HEK293T (cell line): ENCODE measurements at regions not wholly inside any gene's neighbourhood (a gene's known extent, or its start where the extent isn't known, plus 50 kb on each side); places are given as distances from the start of the nearest gene placed in this dataset.

ENCODE experiments used
- CTCF ChIA-PET: fragments of 350-600 bp; formaldehyde crosslinking; extraction: SDS; loops from one replicate; lab custom pipeline; 2021; ENCODE audit warnings: antibody characterized with exemption, inconsistent platforms; lab: Yijun Ruan, JAX
- POLR2A ChIA-PET: fragments of 350-600 bp; formaldehyde crosslinking; extraction: SDS; loops from one replicate; lab custom pipeline; 2020; ENCODE audit warnings: antibody characterized with exemption, inconsistent platforms; lab: Yijun Ruan, JAX
- DNase-seq: peaks from one replicate; pipeline ENCODE4 v3.0.0; 2012; ENCODE audit warnings: mixed read lengths; ENCODE audit errors: extremely low spot score
- ARNT ChIP-seq: fragments of 450-650 bp; IDR thresholded peaks from 2 replicates; pipeline ENCODE4 v1.6.1; 2017; ENCODE audit warnings: mild to moderate bottlenecking
- BHLHE40 ChIP-seq: fragments of 450-650 bp; IDR thresholded peaks from 2 replicates; pipeline ENCODE4 v1.6.1; 2016; ENCODE audit warnings: mild to moderate bottlenecking, moderate library complexity, borderline replicate concordance
- CTBP1 ChIP-seq: fragments of 450-650 bp; IDR thresholded peaks from 2 replicates; pipeline ENCODE4 v1.6.1; 2016; ENCODE audit warnings: borderline replicate concordance
- ELF4 ChIP-seq: fragments of 450-650 bp; IDR thresholded peaks from 2 replicates; pipeline ENCODE4 v1.6.1; 2017; ENCODE audit warnings: antibody characterized with exemption
- FOXA1 ChIP-seq: fragments of 450-650 bp; IDR thresholded peaks from 2 replicates; pipeline ENCODE4 v1.6.1; 2016; ENCODE audit warnings: mild to moderate bottlenecking
- FOXK2 ChIP-seq: fragments of 450-650 bp; IDR thresholded peaks from 2 replicates; pipeline ENCODE4 v1.6.1; 2016; ENCODE audit warnings: mild to moderate bottlenecking
- FOXM1 ChIP-seq: fragments of 450-650 bp; IDR thresholded peaks from 2 replicates; pipeline ENCODE4 v1.6.1; 2017; ENCODE audit warnings: mild to moderate bottlenecking, borderline replicate concordance
- HDGF ChIP-seq: fragments of 450-650 bp; IDR thresholded peaks from 2 replicates; pipeline ENCODE4 v1.6.1; 2017; ENCODE audit warnings: antibody characterized with exemption, borderline replicate concordance
- L3MBTL2 ChIP-seq: fragments of 450-650 bp; conservative IDR thresholded peaks from 2 replicates; pipeline ENCODE4 v1.6.1; 2016; ENCODE audit warnings: mild to moderate bottlenecking
- LEF1 ChIP-seq: fragments of 450-650 bp; IDR thresholded peaks from 2 replicates; pipeline ENCODE4 v1.6.1; 2017; ENCODE audit warnings: mild to moderate bottlenecking, borderline replicate concordance
- NFRKB ChIP-seq: fragments of 450-650 bp; IDR thresholded peaks from 2 replicates; pipeline ENCODE4 v1.6.1; 2016; ENCODE audit warnings: mild to moderate bottlenecking, moderate library complexity
- SP1 ChIP-seq: fragments of 450-650 bp; IDR thresholded peaks from 2 replicates; pipeline ENCODE4 v1.6.1; 2017
- SUZ12 ChIP-seq: fragments of 450-650 bp; IDR thresholded peaks from 2 replicates; pipeline ENCODE4 v1.6.1; 2016; ENCODE audit warnings: mild to moderate bottlenecking
- TARDBP ChIP-seq: fragments of 450-650 bp; IDR thresholded peaks from 2 replicates; pipeline ENCODE4 v1.6.1; 2016
- ZNF384 ChIP-seq: fragments of 450-650 bp; IDR thresholded peaks from 2 replicates; pipeline ENCODE4 v1.6.1; 2016
- TF ChIP-seq, protein P1 (sequence below): fragments of 450-650 bp; IDR thresholded peaks from 2 replicates; pipeline ENCODE4 v1.6.1; 2016

DNA sequence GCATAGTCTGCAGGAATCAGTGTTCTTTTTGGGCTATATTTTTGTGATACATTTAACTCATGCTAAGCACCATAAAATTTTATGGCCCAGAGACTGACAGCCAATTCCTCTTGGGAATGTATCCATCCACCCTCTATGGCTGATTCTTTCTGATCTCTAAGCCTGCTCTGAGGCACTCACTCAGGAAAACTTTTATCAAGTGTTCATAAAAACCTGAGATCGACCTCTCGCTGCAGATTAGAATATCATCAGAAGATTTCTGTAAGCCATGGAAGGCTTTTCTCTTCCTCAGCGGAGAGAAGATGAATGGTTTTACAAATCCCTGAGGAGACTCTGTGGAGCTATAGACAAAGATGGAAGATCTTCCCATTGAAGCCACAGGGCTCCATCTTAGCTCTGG lies 489.8 kb upstream of the GHITM start:
- no peak for TF ChIP-seq NFRKB
- TF ChIP-seq FOXA1, result no peak
- TF ChIP-seq SUZ12, result no peak
- no peak for TF ChIP-seq FOXK2
- TF ChIP-seq ELF4, result no peak
- TF ChIP-seq, protein P1, sequence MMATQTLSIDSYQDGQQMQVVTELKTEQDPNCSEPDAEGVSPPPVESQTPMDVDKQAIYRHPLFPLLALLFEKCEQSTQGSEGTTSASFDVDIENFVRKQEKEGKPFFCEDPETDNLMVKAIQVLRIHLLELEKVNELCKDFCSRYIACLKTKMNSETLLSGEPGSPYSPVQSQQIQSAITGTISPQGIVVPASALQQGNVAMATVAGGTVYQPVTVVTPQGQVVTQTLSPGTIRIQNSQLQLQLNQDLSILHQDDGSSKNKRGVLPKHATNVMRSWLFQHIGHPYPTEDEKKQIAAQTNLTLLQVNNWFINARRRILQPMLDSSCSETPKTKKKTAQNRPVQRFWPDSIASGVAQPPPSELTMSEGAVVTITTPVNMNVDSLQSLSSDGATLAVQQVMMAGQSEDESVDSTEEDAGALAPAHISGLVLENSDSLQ, result no peak
- no peak for TF ChIP-seq SP1
- TF ChIP-seq HDGF, result no peak
- TF ChIP-seq ARNT, result no peak
- no peak for TF ChIP-seq CTBP1
- no peak for TF ChIP-seq BHLHE40
- TF ChIP-seq FOXM1, result no peak
- ChIA-PET CTCF (interaction anchor here (0.6 kb wide), 1 partner anchor 17 kb away, joined by 3 read pairs; no protein-coding TSS in a partner anchor), POLR2A (no interaction called here)
- no peak for DNase-seq

DNA sequence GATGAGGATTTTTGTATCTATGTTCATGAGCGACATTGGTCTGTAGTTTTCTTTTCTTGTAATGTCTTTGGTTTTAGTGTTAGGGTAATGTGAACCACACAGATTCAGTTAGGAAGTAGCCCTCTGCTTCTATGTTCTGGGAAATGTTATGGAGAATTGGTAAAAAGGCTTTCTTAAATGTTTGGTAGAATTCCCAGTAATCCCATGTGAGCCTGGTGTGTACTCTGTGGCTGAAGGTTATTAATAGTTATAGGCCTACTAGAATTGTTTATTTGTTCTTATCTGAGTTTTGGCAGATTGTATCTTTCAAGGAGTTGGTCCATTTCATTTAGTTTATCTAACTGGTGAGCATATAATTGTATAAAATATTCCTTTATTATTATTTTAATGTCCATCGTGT lies 484.6 kb upstream of the GHITM start:
- ChIA-PET CTCF (no interaction called here), POLR2A (no interaction called here)
- TF ChIP-seq CTBP1 (no peak), ZNF384 (no peak), FOXM1 (no peak), L3MBTL2 (no peak), TARDBP (no peak), NFRKB (no peak), FOXA1 (no peak), BHLHE40 (no peak), SP1 (no peak)
- DNase-seq, result no peak

DNA sequence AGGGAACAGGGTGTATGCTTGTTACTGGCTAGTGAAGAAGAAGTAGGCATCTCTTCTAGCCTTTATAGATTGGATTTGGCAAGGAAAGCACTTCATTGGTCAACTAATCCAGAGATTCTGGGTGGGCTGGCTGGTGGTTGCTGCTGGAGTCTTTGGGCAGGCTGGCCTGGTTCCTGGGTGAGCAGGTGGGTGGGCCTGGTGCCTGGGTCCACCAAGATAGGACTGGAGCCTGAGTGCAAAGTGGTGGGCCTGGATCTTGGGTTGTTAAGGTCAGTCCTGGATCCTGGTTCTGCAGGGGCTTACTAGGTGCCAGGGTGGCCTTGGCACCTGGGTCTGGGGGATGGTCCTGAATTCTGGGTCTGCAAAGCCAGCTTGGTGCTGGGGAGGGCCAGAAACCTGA lies 482.4 kb upstream of the GHITM start:
- TF ChIP-seq LEF1, result no peak
- TF ChIP-seq FOXK2, result no peak
- no peak for TF ChIP-seq NFRKB
- POLR2A ChIA-PET, result no interaction called here
- CTCF ChIA-PET, result no interaction called here
- no peak for DNase-seq

DNA sequence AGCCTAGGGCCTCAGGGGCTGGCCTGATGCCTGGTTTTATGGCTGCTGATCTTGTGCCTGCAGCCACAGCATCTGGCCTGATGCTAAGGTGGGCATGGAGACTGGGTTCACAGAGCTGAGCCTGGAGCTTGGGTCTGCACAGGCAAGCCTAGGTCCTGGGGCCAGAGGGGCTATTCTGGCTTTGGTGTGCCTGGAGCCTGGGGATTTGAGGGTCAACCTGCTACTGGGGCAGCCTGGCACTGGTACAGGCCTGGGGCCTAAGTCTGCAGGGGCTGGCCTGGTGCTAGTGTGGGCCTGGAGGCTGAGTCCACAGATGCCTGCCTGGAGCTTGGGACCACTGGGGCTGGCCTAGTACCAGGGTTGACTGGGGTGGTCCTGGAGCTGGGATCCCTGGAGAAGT lies 481.8 kb upstream of the GHITM start:
- DNase-seq, result no peak
- ChIA-PET POLR2A (no interaction called here), CTCF (no interaction called here)
- TF ChIP-seq TARDBP, result no peak
- no peak for TF ChIP-seq CTBP1

DNA sequence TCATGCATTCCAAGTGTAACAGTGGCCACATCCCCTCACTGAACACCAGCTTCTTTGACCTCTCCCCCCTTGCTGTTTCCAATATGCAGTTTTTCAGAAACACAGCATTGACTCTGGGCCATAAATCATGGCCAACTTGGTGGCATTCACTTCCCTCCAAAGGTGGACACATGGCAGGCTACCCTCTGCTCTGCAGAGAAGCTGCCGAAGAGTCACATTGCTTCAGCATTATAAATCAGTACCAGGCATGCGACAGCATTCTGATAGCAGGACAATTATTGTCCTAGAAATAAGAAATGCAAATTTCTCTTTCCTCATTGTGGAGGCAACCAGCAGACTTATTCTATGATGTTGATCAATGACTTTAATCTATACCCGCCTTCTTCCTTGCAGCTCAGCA lies 475.4 kb upstream of the GHITM start:
- ChIA-PET CTCF (interaction anchor here (0.6 kb wide), 1 partner anchor 1544 kb away, joined by 3 read pairs; no protein-coding TSS in a partner anchor), POLR2A (no interaction called here)
- TF ChIP-seq NFRKB (no peak), SP1 (no peak), FOXM1 (no peak), L3MBTL2 (no peak), ARNT (no peak), CTBP1 (no peak)
- no peak for DNase-seq

DNA sequence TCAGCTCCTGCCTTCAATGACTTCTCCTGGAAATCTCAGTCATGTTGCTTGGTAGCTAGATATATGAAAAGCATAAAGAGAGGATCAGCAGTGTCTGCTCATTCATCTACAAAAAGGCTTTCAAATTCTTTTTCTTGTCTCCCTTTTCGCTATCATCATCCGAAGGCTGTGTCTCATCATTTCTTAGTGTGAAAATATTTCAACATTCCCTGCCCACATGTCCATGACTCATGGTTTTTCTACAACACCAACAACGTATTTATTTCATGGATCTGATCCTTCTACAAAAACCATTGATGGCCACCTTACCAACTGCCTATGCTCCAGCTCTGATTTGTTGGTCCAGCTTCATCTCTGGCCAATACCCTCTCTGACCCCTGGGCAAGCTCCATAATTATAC lies 472.5 kb upstream of the GHITM start:
- DNase-seq, result no peak
- POLR2A ChIA-PET, result no interaction called here

DNA sequence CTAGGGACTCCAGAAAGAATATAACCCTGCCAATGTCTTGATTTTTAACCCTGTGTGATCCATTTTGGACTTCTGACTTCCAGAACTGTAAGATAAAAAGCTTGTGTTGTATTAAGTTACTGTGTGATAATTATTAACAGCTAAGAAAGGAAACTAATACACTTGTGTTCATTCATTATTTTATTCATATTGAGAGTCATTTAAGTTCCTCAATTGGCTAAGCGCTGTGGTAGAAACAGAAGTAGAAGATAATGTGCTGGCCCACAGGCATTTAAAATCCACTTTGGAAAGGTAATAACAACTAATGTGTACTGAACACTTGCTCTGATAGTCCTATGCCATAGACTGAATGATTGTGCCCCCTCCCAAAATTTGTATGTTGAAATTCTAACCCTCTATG lies 471.7 kb upstream of the GHITM start:
- no peak for DNase-seq
- ChIA-PET CTCF (no interaction called here), POLR2A (no interaction called here)
- TF ChIP-seq BHLHE40 (no peak), SP1 (no peak), FOXA1 (no peak), ELF4 (no peak), LEF1 (no peak)

More for the DNA sequence above, 472.5 kb upstream of the GHITM start:
- TF ChIP-seq, protein P1, result no peak
- TF ChIP-seq HDGF, result no peak
- no peak for TF ChIP-seq CTBP1
- no peak for TF ChIP-seq L3MBTL2
- no peak for TF ChIP-seq ZNF384
- TF ChIP-seq LEF1, result no peak
- no peak for TF ChIP-seq FOXA1
- no peak for TF ChIP-seq SP1
- no peak for TF ChIP-seq BHLHE40
- TF ChIP-seq FOXK2, result no peak
- TF ChIP-seq FOXM1, result no peak
- TF ChIP-seq SUZ12, result no peak
- TF ChIP-seq ARNT, result no peak
- no peak for TF ChIP-seq TARDBP
- no peak for TF ChIP-seq ELF4
- TF ChIP-seq NFRKB, result no peak
- CTCF ChIA-PET, result no interaction called here

DNA sequence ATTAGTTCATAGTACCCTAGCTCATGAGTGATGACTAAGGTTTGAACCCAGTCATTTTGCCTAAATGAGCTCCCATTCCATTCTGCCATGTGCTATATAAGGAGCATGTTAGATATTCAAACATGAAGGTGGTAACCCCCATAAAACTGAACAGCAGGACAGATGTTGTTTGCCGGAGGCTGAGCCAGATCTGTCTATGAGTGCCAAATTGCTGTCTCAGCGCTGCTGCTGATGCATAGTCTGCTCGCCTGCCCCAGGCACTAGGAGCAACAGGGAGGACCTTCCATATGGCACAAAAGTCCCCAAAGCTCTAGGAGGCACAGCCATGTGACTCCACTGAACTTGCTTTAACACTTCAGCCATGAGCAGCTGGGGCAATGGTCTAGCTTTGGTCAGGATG lies 466.0 kb upstream of the GHITM start:
- TF ChIP-seq ARNT (no peak), NFRKB (no peak), LEF1 (no peak), BHLHE40 (no peak), ZNF384 (no peak), CTBP1 (no peak), HDGF (no peak), FOXK2 (no peak), SUZ12 (no peak), SP1 (no peak), L3MBTL2 (no peak), ELF4 (no peak), FOXA1 (no peak), FOXM1 (no peak)
- TF ChIP-seq, protein P1, result no peak
- POLR2A ChIA-PET, result no interaction called here
- DNase-seq, result no peak

More for the DNA sequence above, 466.0 kb upstream of the GHITM start:
- CTCF ChIA-PET, result no interaction called here
